CD4-positive, alpha-beta T cell treated with Interleukin-4 for 4 hours (primary cell): ENCODE measurements at regions not wholly inside any gene's neighbourhood (a gene's known extent, or its start where the extent isn't known, plus 50 kb on each side); places are given as distances from the start of the nearest gene placed in this dataset.
"Not testable (repeated sequence)": the region's sequence is repeated elsewhere in the genome, so short reads cannot be mapped to it uniquely, and the experiment has no call there.

Experiments
- DNase-seq: peaks from one replicate; pipeline ENCODE4 v3.0.0-alpha.2; 2020

DNA sequence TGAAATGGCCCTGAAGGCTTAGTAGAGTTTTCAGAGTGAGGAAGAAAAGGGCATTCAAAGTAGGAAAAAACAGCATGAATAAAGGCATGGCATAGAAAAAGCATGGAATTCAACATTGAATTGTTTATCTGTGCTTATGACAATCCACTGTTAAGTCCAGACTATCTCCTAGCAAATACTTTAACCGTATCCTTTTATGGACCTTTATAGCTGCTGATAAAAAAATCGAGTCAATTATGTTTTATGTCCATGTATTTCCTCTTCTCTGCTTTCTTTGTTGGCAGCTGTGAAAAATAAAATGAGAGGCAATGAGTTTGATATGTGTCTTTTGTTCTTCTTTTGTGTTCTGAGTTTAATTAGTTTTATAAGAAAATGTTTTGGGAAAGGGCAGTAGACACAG lies 70.4 kb downstream of the TDRD15 start:
- no peak for DNase-seq

DNA sequence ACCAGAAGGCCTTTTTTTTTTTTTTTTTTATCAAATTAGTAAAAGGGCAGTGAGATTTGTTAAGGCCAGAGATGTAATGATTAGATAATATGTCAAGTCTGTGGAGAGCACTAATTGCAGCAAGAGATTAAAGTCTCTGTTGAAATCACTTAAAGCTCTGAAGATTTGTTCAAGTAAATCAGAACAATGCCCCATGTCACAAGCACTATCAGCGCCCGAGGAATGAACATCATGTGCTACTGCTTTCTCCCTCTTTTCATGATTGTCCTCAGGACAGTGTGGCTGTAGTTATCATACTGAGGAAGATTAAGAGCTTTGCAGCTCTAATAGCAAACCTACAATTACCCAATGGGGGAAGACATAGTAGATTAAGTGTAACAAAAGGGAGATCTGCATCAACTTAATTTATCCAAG lies 71.1 kb downstream of the TDRD15 start:
- DNase-seq: no peak

DNA sequence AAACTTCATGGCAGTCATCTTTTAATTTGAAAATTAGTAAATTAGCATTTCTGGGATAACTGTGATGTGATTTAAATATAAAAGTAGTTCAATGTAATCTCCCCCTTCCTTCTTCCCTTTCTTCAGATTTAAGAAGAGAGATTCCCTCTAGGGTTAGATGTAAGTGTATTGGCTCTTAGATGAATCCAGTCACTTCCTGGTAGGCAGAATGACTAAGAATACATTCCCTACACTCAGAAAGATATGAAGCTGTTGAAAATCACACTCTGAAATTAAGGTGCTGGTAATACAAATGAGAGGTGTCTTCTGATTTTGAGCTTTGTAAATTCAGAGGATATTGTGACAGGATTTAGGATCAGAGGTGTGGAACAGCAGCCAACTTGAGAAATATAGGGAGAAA lies 71.6 kb downstream of the TDRD15 start:
- no peak for DNase-seq

GRCh38 chr2:21198637-21199036 lies 74.9 kb downstream of the TDRD15 start:
- DNase-seq: no peak

DNA sequence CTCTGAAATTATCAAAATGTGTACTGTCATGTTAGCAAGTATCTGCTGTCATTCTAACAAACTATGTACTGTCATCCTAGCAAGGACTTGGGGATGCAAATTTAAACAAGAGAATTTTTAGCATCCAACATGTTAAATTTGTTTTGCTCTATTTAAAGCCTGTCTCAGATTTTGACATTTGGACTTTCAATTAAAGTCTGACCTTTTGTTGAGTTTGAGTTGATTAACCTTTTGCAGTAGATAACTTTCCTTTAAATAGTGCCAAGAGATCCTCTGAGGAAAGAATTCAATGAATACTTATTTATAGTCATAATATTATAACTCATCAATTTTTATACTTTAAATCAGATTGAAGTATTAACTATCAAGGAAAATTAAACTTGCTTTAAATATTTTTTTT lies 80.2 kb downstream of the TDRD15 start:
- no peak for DNase-seq

- DNase-seq: not testable (repeated sequence)
Measured at GRCh38 chr2:21214085-21214484, 90.3 kb downstream of the TDRD15 start.

GRCh38 chr2:21217442-21217841 lies 93.7 kb downstream of the TDRD15 start:
- DNase-seq: no peak

DNA sequence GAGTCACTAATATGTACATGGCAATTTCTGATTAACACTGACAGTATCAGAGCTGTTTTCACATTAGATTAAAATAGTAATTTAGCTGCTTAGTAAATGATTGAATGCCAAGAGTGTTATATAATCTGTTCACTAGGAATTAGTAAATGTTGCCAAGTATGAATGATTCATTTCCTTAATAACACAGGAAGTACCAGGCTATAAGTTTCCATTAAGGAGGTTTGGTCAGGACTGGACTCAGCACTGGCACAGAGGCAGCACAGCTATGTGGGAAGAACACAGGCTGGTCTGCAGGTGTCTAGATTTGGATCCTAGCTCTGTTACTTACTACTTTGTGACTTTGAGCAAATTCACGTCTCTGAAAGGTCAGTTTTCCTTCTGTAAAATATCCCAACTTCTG lies 97.2 kb downstream of the TDRD15 start:
- no peak for DNase-seq

- no peak for DNase-seq
Measured at GRCh38 chr2:21223618-21224017, 99.8 kb downstream of the TDRD15 start.

DNA sequence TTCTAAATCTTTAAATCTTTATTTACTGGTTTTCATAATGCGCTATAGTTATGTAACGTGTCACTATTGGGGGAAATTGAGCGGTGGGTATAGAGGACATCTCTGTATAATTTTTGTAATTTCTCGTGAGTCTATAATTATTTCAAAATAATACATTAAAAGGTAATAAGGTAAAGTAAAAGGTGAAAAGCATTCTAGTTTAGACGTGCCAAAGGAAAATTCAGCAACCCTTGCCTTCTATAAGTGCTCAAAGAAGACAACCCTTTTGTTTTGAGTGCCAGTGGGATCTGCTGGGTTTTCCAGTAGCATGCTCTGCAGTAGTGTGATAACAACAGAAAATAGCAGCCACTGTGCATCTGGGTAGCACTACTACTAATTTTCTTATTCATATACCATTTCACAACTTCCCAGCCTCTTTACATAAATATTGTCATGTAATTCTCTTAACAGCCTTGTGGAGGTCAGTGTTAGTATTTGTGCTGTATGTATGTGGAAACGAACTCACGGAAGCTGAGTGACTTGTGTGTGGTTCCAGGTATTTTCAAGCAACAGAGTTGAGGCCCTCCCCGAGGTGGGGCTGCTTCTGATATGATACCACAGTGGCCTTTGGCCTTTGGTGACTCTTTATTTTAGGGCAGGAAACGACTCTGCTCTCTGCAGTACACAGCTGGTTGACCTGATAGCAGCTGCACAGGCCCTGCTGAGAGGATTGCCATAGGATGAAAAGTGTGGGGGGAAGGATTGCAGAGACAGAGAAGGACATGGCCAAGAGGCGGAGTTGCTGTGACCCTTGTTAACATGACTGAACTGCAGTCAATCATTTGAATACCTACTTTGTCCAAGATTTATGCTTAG lies 104.5 kb downstream of the TDRD15 start:
- no peak for DNase-seq

DNA sequence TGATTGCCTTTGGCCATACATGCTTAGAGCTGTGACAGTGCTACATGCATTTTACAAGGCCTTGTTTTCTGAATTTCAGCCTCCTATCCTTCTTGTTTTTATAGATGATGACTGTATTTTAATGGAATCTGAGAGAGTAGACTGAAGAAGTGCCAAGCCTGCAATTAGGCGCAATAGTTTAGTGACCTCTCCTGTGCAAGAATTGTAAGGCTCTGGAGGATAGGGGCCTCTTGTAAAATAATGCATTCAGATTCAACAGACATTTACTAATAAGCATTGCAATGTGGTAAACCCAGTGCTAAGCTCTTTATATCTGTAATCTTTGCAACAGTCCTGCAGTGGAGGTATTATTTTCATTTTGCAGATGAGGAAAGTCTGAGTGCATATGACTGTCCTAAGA lies 105.5 kb downstream of the TDRD15 start:
- no peak for DNase-seq

- DNase-seq: no peak
Measured at GRCh38 chr2:21230140-21230539, 106.4 kb downstream of the TDRD15 start.

- DNase-seq: no peak
Measured at GRCh38 chr2:21231985-21232384, 108.2 kb downstream of the TDRD15 start.

- DNase-seq: no peak
Measured at GRCh38 chr2:21233194-21233593, 109.4 kb downstream of the TDRD15 start.

DNA sequence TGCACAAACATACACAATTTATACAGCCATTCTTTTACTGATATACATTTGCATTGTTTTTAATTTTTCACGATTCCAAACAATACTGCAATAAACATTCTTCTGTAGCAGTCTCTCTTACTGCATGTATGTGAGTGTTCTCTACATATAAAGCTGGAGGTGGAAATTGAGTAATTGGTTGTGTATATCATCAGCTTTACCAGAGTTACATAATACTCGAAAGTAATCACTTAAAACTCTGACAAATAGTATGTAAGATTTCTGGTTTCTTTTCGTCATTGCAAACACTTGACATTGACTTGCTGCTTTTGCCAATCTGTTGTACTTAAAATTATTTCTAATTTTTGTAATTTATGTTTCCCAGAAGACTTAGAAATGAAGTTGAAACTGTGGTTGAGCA lies 110.2 kb downstream of the TDRD15 start:
- DNase-seq: no peak

GRCh38 chr2:21234464-21235120 lies 110.8 kb downstream of the TDRD15 start:
- no peak for DNase-seq

- DNase-seq: not testable (repeated sequence)
Measured at GRCh38 chr2:21239749-21240148, 116.0 kb downstream of the TDRD15 start.

DNA sequence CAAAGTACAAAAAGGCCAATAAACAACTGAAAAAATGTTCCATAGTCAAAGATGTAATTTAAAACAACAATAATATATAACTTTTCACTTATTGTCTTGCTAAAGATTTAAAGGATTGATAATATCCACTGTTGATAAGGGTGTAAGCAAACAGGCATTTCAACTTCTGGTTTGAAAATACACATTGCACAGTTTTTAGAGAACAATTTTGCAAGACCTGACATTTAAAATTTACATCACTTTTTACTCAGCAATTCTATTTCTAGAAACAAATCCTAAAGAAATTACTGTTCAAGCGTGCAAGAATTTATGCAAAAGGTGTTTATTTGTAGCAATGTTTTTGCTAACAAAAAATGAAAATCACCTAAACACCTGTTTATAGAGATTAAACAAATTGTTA lies 120.4 kb downstream of the TDRD15 start:
- no peak for DNase-seq

GRCh38 chr2:21245565-21245964 lies 121.8 kb downstream of the TDRD15 start:
- DNase-seq: no peak

- DNase-seq: no peak
Measured at GRCh38 chr2:21249367-21249766, 125.6 kb downstream of the TDRD15 start.

DNA sequence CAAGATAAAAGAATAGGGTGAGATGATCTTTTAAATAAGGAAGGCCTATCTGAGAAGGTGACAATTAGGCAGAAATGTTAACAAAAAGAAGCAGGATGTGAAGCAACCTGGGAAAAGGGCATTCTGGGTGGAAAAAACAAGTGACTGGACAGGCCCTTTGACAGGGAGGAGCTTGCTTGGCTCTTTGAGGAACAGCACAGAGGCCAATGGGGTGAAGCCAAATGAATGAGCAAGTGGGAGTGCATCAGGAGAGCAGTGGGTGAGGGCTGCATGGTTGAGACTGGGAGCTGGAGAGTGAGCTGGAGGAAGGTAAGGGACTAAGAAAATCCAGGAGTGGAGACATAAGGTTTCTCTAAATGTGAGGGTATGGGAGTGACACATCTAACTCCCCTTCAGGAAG lies 126.9 kb downstream of the TDRD15 start:
- DNase-seq: no peak

DNA sequence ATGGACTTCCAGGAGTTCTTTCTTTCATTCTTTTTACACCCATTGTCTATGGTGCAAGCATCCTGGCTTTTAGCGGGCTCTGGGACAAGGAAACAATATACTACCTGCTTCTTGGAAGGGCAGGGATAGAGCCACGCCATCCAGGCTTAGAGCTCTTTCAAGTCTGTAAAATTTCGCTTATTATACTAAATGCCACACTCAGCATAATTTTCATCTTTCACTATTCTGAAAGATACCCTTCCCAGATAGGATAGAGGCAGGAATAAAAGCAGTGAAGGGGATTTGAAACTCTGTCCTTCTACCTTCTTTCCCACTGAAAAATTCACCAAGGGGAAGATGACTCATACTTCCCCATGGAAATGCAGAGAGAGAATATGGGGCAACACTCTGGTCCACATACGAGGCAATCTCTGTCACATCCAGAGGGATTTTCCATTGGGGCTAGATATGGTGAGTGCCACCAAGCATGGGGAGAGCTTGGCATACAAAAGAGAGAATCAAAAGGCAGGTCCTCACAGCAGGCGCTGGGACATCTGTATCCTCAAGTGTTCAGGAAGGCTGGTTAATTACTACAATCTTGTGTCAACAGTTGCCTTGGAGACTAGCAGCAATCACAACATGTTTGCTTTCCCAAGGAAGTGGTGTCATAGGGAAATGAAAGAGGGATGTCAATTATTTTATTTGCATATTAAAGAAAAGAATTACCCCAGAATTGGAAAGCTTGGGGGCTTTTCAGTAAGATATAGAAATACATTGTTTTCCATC lies 127.6 kb downstream of the TDRD15 start:
- DNase-seq: no peak

- no peak for DNase-seq
Measured at GRCh38 chr2:21253311-21254027, 129.7 kb downstream of the TDRD15 start.
